SK-N-SH (cell line): ENCODE measurements at regions not wholly inside any gene's neighbourhood (a gene's known extent, or its start where the extent isn't known, plus 50 kb on each side); places are given as distances from the start of the nearest gene placed in this dataset.

ENCODE experiments used
- CTCF ChIP-seq: fragments of 200-600 bp; sonication (generic); IDR thresholded peaks from 2 replicates; pipeline ENCODE4 v1.6.1; 2017; ENCODE audit warnings: antibody characterized with exemption, mild to moderate bottlenecking, moderate library complexity
- EZH2phosphoT487 ChIP-seq: fragments of 200-600 bp; sonication (generic); IDR thresholded peaks from 2 replicates; pipeline ENCODE4 v1.6.1; 2017; ENCODE audit warnings: low read depth, mixed run types, mild to moderate bottlenecking, antibody characterized with exemption, moderate library complexity, borderline replicate concordance
- FOSL2 ChIP-seq: IDR thresholded peaks from 2 replicates; pipeline ENCODE4 v1.4.0; 2012; ENCODE audit warnings: low read depth, mild to moderate bottlenecking, moderate library complexity, borderline replicate concordance
- FOXM1 ChIP-seq: IDR thresholded peaks from 2 replicates; pipeline ENCODE4 v1.4.0; 2012; ENCODE audit warnings: low read depth, mild to moderate bottlenecking
- MAX ChIP-seq: IDR thresholded peaks from 2 replicates; pipeline ENCODE4 v1.4.0; 2012; ENCODE audit warnings: low read depth
- MEF2A ChIP-seq: IDR thresholded peaks from 2 replicates; pipeline ENCODE4 v1.4.0; 2012; ENCODE audit warnings: low read depth, borderline replicate concordance
- POLR2AphosphoS5 ChIP-seq: IDR thresholded peaks from 2 replicates; pipeline ENCODE4 v1.6.1; 2012; ENCODE audit warnings: low read depth, low read length
- RAD21 ChIP-seq: IDR thresholded peaks from 2 replicates; pipeline ENCODE4 v1.6.1; 2012; ENCODE audit warnings: mild to moderate bottlenecking, low read length

- TF ChIP-seq FOXM1 (no peak), CTCF (no peak), POLR2AphosphoS5 (no peak), FOSL2 (no peak), MEF2A (no peak), RAD21 (no peak), MAX (no peak), EZH2phosphoT487 (no peak)
These were observed 168.2 kb downstream of the KCNS3 start for GRCh38 chr2:18046558-18047212.
